Bronchial epithelial cell (primary cell): ENCODE measurements at regions not wholly inside any gene's neighbourhood (a gene's known extent, or its start where the extent isn't known, plus 50 kb on each side); places are given as distances from the start of the nearest gene placed in this dataset.

Experiments
- DNase-seq: peaks from one replicate; pipeline ENCODE4 v3.0.0-alpha.2; 2010; ENCODE audit warnings: low read depth
- FAIRE-seq: peaks from 2 replicates; lab custom pipeline; 2011; peaks lifted over from hg19 to GRCh38; lab: Jason Lieb, UNC
- H3K27me3 ChIP-seq: 2 replicates; pipeline ENCODE4 v1.5.1; 2011; ENCODE audit warnings: low read length; ENCODE audit not compliant: control insufficient read depth, insufficient read depth
- H3K36me3 ChIP-seq: 2 replicates; pipeline ENCODE4 v1.5.1; 2011; ENCODE audit warnings: low read length; ENCODE audit not compliant: control insufficient read depth, insufficient read depth
- H3K4me3 ChIP-seq: 2 replicates; pipeline ENCODE4 v1.5.1; 2011; ENCODE audit warnings: mild to moderate bottlenecking, low read depth, low read length, control low read depth
- CTCF ChIP-seq: IDR thresholded peaks from 2 replicates; pipeline ENCODE4 v1.5.1; 2011; ENCODE audit warnings: mild to moderate bottlenecking, moderate library complexity, low read length, control low read depth, inconsistent platforms; ENCODE audit not compliant: insufficient read depth, severe bottlenecking

- Histone ChIP-seq H3K36me3 (no peaks in the 10 kb centered on the region), H3K27me3 (no peaks in the 10 kb centered on the region), H3K4me3 (no peak overlapping the region)
- no peak for DNase-seq
- TF ChIP-seq CTCF: no peak
- no peak for FAIRE-seq
Measured at GRCh38 chr2:238645716-238646115, 202.2 kb upstream of the TWIST2 start.

DNA sequence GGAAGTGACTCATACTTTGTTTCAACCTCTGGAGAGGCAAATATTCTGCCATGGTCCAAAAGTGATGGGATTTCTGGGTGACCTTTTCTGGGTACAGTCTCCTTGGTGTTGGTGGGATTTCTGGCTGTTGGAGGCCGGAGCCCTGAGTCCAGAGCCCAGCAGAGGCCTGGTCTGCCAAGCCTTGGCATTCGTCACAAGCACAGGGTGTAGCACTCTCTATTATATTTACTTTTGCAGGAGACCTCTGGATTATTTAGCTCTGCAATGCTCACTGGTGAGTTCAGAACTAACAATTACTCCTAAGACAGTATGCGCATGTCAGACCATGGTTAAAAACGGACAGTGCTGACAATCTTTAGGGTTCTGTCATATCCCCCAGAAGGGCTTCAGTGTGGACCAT lies 201.6 kb upstream of the TWIST2 start:
- H3K4me3 ChIP-seq: no peak overlapping the region
- no peaks in the 10 kb centered on the region for H3K36me3 ChIP-seq
- no peak for DNase-seq
- FAIRE-seq: no peak
- no peaks in the 10 kb centered on the region for H3K27me3 ChIP-seq
- no peak for TF ChIP-seq CTCF

GRCh38 chr2:238646803-238647202 lies 201.1 kb upstream of the TWIST2 start:
- TF ChIP-seq CTCF: no peak
- no peak for DNase-seq
- FAIRE-seq: no peak
- H3K4me3 ChIP-seq: no peak overlapping the region
- no peaks in the 10 kb centered on the region for H3K36me3 ChIP-seq
- no peaks in the 10 kb centered on the region for H3K27me3 ChIP-seq

DNA sequence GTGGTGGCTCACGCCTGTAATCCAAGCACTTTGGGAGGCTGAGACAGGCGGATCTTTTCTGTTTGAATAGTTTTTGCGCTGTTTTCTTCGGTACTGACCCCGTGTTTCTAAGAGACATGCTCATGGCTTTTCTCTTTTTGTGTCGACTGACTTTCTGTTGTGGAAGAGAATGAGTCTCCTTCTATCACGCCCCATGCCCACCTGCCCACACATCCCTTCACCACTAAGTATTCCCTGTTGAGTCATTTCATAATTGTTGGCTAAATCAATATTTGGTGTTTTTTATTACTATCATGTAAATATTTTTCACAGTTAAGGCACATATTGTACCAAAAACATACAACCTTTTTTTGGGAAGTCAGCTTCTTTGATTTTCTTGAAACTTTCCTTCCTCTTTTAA lies 198.8 kb upstream of the TWIST2 start:
- H3K27me3 ChIP-seq: no peaks in the 10 kb centered on the region
- no peak for TF ChIP-seq CTCF
- no peak overlapping the region for H3K4me3 ChIP-seq
- H3K36me3 ChIP-seq: no peaks in the 10 kb centered on the region
- no peak for DNase-seq
- no peak for FAIRE-seq

DNA sequence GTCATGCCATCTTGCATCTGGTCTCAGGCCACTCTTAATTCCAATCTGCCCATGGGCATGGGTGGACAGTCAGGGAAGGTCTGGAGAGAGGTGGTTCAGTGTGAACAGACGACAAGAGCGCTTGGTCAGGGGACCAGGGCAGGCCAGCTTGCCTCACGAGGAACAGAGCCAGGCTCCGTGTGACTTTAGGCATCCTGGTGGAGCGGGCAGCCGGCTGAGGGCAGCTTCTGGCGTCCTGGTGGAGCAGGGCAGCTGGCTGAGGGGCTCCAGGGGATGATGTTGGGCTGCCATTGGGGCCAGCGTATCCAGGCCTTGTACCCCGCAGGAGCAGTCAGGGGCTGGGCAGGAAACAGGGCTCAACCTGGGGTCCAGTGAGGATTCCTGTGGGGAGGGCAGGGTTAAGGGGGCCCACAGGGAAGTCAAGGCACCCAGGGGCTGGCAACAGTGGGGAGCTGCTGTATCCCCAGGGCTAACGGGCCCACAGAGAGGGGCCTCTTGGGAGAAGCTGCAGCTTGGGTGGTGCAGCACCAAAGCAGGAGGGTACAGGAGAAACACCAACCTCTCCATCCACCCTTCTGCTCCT lies 197.9 kb upstream of the TWIST2 start:
- H3K36me3 ChIP-seq: no peaks in the 10 kb centered on the region
- no peaks in the 10 kb centered on the region for H3K27me3 ChIP-seq
- no peak for FAIRE-seq
- H3K4me3 ChIP-seq: no peak overlapping the region
- DNase-seq: no peak
- TF ChIP-seq CTCF: no peak

GRCh38 chr2:238650536-238650935 lies 197.3 kb upstream of the TWIST2 start:
- Histone ChIP-seq H3K36me3 (no peaks in the 10 kb centered on the region), H3K27me3 (no peaks in the 10 kb centered on the region), H3K4me3 (no peak overlapping the region)
- FAIRE-seq (no peak), DNase-seq (no peak)
- no peak for TF ChIP-seq CTCF
